ENCODE measurements at regions not wholly inside any gene's neighbourhood (a gene's known extent, or its start where the extent isn't known, plus 50 kb on each side); places are given as distances from the start of the nearest gene placed in this dataset.

- TF ChIP-seq NFRKB (IDR thresholded peaks at IDR 0.05) (no peak), ZBTB25 (CRISPR knock-in tag; IDR thresholded peaks at IDR 0.05) (no peak), NR2F1 (CRISPR knock-in tag; IDR thresholded peaks at IDR 0.05) (no peak), MED1 (CRISPR knock-in tag; IDR thresholded peaks at IDR 0.05) (peak; percentile 43; the same call in 1 of the 2 replicates), ZNF431 (CRISPR knock-in tag; IDR thresholded peaks at IDR 0.05; ENCODE audit: borderline replicate concordance, low read depth) (no peak), NR2F2 (IDR thresholded peaks at IDR 0.05; ENCODE audit: borderline replicate concordance, low read depth) (peak; percentile 57; the same call in 1 of the 2 replicates), ZC3H4 (CRISPR knock-in tag; IDR thresholded peaks at IDR 0.05; ENCODE audit: borderline replicate concordance) (no peak), ZNF879 (CRISPR knock-in tag; IDR thresholded peaks at IDR 0.05) (no peak), RAD21 (CRISPR knock-in tag; IDR thresholded peaks at IDR 0.05) (no peak), MAFG (CRISPR knock-in tag; IDR thresholded peaks at IDR 0.05) (no peak)
- TF ChIP-seq, protein P1, sequence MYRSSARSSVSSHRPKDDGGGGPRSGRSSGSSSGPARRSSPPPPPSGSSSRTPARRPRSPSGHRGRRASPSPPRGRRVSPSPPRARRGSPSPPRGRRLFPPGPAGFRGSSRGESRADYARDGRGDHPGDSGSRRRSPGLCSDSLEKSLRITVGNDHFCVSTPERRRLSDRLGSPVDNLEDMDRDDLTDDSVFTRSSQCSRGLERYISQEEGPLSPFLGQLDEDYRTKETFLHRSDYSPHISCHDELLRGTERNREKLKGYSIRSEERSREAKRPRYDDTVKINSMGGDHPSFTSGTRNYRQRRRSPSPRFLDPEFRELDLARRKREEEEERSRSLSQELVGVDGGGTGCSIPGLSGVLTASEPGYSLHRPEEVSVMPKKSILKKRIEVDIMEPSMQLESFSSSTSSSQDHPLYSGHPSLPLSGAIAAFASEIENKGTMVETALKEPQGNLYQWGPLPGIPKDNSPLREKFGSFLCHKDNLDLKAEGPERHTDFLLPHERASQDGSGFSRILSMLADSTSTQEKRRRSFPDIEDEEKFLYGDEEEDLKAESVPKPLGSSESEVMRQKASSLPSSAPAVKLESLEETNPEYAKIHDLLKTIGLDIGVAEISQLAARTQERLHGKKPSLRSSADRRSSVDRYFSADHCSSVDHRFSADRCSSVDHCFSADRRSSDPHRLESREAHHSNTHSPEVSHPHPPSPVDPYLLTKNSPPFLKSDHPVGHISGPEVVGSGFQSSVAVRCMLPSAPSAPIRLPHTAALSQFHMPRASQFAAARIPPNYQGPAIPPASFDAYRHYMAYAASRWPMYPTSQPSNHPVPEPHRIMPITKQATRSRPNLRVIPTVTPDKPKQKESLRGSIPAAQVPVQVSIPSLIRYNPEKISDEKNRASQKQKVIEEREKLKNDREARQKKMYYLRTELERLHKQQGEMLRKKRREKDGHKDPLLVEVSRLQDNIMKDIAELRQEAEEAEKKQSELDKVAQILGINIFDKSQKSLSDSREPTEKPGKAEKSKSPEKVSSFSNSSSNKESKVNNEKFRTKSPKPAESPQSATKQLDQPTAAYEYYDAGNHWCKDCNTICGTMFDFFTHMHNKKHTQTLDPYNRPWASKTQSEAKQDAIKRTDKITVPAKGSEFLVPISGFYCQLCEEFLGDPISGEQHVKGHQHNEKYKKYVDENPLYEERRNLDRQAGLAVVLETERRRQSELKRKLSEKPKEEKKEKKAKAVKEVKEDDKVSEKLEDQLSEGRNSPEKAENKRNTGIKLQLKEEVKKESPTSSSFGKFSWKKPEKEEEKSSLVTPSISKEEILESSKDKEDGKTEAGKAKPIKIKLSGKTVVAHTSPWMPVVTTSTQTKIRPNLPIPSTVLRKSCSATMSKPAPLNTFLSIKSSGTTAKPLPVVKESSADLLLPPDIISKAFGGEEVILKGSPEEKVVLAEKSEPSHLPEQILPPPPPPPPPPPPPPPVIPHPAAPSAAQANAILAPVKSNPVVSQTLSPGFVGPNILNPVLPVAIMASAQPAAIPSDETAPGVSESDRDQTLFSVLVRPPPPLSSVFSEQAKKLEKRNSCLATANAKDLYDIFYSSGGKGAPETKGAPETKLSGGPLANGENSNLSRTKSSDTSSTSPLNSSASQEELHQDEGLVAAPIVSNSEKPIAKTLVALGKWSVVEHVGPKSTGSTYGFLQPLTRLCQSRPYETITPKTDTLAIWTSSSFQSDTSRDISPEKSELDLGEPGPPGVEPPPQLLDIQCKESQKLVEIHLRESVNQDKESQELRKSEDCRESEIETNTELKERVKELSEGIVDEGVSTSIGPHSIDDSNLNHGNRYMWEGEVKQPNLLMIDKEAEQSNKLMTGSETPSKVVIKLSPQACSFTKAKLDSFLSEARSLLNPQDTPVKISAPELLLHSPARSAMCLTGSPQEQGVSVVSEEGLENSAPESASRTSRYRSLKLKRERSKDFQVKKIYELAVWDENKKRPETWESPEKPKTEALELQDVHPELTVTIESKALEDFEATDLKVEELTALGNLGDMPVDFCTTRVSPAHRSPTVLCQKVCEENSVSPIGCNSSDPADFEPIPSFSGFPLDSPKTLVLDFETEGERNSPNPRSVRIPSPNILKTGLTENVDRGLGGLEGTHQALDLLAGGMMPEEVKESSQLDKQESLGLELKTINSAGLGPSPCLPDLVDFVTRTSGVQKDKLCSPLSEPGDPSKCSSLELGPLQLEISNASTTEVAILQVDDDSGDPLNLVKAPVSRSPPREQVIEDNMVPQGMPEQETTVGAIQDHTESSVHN (CRISPR knock-in tag; IDR thresholded peaks at IDR 0.05), result no peak
- TF ChIP-seq, protein P2, sequence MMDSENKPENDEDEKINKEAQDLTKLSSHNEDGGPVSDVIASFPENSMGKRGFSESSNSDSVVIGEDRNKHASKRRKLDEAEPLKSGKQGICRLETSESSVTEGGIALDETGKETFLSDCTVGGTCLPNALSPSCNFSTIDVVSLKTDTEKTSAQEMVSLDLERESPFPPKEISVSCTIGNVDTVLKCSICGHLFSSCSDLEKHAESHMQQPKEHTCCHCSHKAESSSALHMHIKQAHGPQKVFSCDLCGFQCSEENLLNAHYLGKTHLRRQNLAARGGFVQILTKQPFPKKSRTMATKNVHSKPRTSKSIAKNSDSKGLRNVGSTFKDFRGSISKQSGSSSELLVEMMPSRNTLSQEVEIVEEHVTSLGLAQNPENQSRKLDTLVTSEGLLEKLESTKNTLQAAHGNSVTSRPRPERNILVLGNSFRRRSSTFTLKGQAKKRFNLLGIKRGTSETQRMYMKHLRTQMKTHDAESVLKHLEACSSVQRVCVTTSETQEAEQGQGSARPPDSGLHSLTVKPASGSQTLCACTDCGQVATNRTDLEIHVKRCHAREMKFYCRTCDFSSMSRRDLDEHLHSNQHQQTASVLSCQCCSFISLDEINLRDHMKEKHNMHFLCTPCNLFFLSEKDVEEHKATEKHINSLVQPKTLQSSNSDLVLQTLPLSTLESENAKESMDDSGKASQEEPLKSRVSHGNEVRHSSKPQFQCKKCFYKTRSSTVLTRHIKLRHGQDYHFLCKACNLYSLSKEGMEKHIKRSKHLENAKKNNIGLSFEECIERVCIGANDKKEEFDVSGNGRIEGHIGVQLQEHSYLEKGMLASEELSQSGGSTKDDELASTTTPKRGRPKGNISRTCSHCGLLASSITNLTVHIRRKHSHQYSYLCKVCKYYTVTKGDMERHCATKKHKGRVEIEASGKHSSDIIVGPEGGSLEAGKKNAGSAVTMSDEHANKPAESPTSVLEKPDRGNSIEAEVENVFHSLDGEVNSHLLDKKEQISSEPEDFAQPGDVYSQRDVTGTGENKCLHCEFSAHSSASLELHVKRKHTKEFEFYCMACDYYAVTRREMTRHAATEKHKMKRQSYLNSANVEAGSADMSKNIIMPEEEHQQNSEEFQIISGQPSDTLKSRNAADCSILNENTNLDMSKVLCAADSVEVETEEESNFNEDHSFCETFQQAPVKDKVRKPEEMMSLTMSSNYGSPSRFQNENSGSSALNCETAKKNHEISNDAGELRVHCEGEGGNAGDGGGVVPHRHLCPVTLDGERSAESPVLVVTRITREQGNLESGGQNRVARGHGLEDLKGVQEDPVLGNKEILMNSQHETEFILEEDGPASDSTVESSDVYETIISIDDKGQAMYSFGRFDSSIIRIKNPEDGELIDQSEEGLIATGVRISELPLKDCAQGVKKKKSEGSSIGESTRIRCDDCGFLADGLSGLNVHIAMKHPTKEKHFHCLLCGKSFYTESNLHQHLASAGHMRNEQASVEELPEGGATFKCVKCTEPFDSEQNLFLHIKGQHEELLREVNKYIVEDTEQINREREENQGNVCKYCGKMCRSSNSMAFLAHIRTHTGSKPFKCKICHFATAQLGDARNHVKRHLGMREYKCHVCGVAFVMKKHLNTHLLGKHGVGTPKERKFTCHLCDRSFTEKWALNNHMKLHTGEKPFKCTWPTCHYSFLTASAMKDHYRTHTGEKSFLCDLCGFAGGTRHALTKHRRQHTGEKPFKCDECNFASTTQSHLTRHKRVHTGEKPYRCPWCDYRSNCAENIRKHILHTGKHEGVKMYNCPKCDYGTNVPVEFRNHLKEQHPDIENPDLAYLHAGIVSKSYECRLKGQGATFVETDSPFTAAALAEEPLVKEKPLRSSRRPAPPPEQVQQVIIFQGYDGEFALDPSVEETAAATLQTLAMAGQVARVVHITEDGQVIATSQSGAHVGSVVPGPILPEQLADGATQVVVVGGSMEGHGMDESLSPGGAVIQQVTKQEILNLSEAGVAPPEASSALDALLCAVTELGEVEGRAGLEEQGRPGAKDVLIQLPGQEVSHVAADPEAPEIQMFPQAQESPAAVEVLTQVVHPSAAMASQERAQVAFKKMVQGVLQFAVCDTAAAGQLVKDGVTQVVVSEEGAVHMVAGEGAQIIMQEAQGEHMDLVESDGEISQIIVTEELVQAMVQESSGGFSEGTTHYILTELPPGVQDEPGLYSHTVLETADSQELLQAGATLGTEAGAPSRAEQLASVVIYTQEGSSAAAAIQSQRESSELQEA (CRISPR knock-in tag; IDR thresholded peaks at IDR 0.05; ENCODE audit: not compliant biosample characterization), result no peak
These were observed 269.4 kb downstream of the CTTN start (continued) for GRCh38 chr11:70667767-70668166.
